22Rv1 (cell line): ENCODE measurements at regions not wholly inside any gene's neighbourhood (a gene's known extent, or its start where the extent isn't known, plus 50 kb on each side); places are given as distances from the start of the nearest gene placed in this dataset.

Source experiments
- H3K27ac ChIP-seq: fragments of 450-650 bp; 2 replicates; pipeline ENCODE4 v1.5.1; 2017
- CTCF ChIP-seq: fragments of 450-650 bp; IDR thresholded peaks from 2 replicates; pipeline ENCODE4 v1.5.1; 2017; ENCODE audit warnings: mild to moderate bottlenecking
- ZFX ChIP-seq: fragments of 450-650 bp; IDR thresholded peaks from 2 replicates; pipeline ENCODE4 v1.6.1; 2017; ENCODE audit warnings: antibody characterized with exemption, borderline replicate concordance

GRCh38 chr11:26105762-26106423, 226.0 kb upstream of the ANO3 start:
- no peak overlapping the region for H3K27ac ChIP-seq
- no peak for TF ChIP-seq ZFX
- TF ChIP-seq CTCF = no peak

DNA sequence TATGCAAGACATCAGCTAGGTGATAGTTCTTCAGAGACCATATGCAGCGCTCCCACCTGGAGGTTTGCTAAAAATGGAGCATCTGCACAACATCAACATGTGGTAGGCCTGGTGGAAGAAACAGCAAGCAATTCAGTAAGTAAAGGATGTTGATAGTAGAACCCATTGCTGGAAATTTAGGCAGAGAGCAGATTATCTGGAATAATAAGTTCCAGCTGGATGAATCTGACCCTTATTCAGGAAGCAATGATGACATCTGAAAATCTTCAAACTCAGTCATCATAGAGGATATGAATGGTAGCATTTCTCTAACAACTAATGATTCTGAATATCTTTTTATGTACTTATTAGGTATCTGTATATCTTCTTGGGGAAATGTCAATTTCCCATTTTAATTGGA, 225.2 kb upstream of the ANO3 start:
- TF ChIP-seq CTCF (no peak), ZFX (no peak)
- H3K27ac ChIP-seq = no peak overlapping the region

GRCh38 chr11:26109658-26110368, 222.1 kb upstream of the ANO3 start:
- H3K27ac ChIP-seq = no peak overlapping the region
- no peak for TF ChIP-seq CTCF
- TF ChIP-seq ZFX = no peak

GRCh38 chr11:26112264-26112663, 219.7 kb upstream of the ANO3 start:
- H3K27ac ChIP-seq = no peak overlapping the region
- TF ChIP-seq CTCF (no peak), ZFX (no peak)

- no peak overlapping the region for H3K27ac ChIP-seq
- TF ChIP-seq ZFX (no peak), CTCF (no peak)
Measured at GRCh38 chr11:26121466-26121865, 210.5 kb upstream of the ANO3 start.

DNA sequence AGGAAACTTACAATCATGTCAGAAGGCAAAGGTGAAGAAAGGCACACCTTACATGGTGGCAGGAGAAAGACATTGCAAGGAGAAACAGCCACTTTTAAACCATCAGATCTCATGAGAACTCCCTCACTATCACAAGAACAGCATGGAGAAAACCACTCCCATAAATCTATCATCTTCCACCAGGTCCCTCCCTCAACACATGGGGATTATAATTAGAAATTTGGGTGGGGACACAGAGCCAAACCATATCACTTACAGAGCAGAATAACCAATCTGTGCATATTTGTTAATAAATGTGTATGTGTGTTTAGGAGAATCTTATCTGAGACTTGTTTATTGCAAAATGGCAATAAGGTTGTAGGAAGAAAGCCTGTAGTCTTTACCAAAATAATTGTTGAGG, 205.2 kb upstream of the ANO3 start:
- H3K27ac ChIP-seq = no peak overlapping the region
- no peak for TF ChIP-seq CTCF
- TF ChIP-seq ZFX = no peak

- TF ChIP-seq CTCF (no peak), ZFX (no peak)
- no peak overlapping the region for H3K27ac ChIP-seq
Measured at GRCh38 chr11:26127336-26127735, 204.6 kb upstream of the ANO3 start.
